GM21447 (cell line): ENCODE measurements at regions not wholly inside any gene's neighbourhood (a gene's known extent, or its start where the extent isn't known, plus 50 kb on each side); places are given as distances from the start of the nearest gene placed in this dataset.
"Not testable (repeated sequence)": the region's sequence is repeated elsewhere in the genome, so short reads cannot be mapped to it uniquely, and the experiment has no call there.

ENCODE experiments used
- ATAC-seq: cut with Tn5 transposase; IDR thresholded peaks from one replicate; pipeline ENCODE4 v1.9.1; 2021; ENCODE audit not compliant: unreplicated experiment

DNA sequence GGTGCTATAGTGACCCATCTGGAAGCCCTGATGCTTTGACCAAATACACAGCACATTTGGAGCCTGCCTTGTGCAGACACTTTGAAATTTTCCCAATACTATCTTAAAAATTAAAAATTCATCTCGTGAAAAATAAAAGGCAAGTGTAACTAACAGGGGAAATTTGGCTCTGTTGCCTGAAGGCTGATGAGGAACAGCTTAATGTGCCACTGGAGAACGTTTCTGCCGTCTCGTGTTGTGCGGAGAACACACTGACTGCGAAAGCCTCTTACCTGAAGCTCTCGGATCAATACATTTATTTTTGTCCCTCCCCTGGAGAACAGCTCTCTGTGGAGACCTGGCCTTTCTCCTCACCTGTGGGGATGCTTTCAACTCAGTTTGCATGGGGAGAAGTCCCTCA, 77.2 kb upstream of the CHST15 start:
- ATAC-seq, result no peak

DNA sequence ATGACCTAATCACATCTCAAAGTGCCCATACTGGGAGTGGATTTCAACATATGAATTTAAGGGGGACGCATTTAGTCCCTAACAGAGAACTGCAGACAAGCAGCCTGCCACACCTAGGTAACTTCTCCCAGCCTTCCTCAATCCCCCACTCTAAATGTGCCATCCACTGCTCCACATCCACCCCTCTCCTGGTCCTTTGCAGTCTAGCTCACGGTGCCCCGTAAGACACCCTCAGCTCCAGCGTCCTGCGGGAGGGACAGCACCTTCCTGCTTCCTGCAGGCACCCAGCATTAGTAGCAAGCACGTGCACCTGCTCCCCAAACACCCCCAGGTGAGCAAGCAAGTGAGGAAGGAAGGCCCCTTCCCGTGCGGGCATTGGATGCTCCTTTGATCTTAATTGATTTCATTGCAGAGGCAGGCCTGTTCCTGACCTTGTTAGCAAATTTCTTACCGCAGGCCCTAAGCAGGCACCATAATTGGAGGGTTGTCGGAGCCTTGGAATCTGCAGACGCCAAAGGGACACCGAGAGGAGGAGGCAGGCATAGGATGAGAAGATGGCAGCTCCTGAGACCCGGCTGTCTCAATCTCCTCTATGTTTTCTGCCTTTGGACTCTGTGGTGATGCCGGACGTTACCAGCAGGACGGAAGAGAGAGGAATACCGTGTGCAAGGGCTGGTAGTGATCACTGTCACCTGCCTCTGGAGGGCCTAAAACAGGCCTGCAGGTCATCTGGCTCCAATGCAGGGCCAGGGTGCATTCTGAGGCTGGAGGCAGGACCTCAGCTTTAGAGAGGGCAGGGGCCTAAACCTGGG, 75.8 kb upstream of the CHST15 start:
- ATAC-seq, result no peak

DNA sequence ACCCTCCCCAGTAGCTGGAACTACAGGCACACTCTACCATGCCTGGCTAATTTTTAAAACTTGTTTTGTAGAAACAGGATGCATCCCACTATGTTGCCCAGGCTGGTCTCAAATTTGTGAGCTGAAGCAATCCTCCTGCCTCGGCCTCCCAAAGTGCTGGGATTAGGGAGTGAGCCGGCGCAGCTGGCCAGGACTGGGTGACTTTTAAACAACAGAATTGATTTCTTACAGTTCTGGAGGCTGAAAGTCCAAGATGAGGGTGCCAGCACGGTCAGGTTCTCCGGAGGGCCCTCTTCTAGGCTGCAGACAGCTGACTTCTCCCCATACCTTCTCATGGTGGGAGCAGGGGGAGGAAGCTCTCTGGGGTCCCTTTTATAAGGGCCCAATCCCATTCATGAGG, 75.2 kb upstream of the CHST15 start:
- ATAC-seq, result no peak

DNA sequence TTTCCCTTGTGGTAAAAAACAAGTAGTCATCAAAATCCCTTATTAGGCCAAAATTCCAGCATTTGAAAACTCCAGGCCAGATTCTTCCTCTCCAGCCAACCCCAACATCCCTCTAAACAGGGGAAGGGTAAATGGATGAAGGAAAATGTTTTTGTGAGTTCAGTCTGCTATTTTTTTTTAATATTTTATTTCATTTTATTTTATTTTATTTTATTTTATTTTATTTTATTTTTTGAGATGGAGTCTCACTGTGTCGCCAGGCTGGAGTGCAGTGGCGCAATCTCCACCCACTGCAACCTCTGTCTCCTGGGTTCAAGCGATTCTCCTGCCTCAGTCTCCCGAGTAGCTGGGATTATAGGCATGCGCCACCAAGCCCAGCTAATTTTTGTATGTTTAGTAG, 74.5 kb upstream of the CHST15 start:
- not testable (repeated sequence) for ATAC-seq

DNA sequence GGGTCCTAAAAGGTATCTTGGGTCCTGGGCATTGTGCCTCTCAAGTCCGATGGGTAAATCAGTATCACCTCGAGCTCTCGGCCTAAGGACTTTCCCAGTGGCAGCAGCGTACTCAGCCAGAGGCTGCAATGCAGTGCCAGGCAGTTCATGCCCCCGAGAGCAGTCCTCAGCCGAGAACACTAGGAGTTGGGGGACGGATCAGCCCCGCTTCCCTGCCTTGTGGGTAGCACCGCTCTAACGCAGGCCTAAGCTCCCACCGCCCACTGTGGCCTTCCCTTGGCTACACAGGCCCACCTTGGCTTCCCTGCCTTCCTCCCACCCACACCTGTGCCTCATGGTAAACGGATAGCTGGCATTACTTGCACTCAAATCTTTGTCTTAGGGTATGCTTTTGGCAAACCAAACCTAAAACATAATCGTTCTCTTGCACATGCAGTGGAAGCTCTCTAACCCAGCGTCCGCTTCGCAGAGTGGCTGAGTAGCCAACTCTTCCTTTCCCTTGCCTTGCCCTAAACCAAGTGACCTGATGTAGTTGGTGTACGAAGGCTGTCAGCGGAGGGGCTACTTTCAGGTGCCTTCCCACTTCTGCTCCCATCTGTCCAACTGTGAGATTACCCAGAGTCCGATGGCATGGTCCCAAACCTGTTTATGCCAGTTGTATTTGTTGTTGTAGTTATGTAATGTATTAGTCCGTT, 73.2 kb upstream of the CHST15 start:
- ATAC-seq, result no peak

DNA sequence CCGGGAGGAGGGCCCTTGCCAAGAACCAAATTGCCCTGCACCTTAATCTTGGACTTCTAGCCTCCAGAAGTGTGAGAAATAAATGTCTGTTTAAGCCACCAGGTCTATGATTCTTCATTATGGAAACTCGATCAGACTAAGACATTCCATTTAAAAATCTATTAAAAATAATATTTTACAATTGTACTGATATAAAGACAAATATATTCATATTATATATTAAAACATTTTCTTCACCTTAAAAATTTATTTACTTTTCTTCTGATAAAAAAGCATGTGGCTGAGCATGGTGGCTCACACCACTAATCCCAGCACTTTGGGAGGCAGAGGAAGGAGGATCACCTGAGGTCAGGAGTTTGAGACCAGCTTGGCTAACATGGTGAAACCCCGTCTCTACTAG, 72.4 kb upstream of the CHST15 start:
- no peak for ATAC-seq

DNA sequence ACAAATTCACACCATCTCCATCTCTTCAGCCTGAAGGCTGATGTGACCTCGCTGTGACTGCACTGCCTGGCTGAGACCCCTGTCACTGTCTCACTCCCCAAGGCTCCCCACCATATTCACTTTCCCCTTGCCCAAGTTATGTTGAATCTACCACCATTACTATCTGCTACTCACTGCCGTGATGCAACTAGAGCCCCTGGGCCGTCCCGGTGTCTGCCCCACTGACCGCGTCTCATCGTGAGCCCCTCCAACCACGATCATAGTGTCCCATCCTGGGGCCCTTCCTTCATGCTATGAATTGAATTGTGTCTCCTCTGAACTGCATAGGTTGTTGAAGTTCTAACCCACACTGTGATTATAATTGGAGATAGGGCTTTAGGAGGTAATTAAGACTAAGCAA, 71.9 kb upstream of the CHST15 start:
- no peak for ATAC-seq

DNA sequence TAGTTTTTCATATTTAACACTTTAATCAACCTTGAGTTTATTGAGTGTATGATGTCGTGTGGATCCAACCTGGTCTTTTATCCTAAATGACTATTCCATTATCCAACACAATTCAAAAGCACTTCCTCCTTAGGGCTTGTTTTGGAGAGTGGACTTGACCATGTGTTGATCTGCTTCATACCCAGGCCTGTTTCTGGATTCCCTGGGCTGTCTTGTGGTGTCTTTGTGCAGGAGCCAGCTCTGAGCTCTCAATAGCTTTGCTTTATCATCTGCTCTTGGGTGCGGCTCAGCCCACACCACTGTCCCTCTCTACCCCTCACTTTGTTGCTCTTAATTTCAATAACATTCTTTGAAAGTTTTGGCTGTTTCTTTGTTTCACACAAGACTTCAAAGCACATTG, 70.9 kb upstream of the CHST15 start:
- ATAC-seq, result no peak

DNA sequence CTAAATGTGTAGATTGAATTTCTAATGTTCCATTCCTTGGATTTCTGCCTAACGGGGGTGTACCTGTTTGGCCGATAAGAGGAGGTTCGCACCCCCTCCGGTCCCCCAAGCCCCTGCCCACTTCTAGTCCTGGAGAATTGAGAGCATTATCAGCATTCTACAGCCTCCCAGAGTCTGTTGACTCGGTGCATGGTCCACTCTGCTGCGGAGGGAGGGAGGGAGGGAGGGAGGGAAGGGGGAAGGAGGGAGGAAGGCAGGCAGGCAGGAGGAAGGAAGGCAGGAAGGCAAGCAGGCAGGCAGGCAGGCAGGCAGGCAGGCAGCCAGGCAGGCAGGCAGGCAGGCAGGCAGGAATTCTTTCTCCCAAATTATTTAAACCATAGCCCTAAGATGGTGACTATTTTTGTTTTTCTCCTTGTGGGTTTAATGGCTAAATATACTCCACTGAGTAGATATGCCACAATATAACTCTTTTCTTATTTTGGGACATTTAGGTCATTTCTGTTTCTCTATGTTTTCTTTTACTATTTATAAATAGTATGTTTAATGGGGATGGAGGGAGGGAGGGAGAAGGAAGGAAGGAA, 69.5 kb upstream of the CHST15 start:
- ATAC-seq, result no peak

DNA sequence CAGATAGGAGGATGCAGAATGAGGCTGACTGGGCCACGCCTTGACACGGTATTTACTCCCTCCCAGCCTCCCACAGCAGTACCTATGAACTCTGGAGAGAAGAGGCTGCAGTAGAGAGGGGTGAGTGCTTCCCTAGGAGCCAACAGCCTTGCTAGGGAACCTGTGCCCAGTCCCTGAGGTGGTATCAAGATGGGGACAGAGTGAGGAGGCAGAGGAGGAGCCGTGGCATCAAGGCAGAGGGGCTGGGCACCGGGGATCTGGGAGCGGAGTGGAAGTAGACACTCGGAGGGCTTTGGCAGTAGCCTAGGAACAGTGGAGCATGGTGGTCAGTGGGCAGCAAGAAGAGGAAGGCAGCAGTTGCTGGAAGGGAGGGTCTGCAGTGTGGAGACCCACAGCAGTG, 68.7 kb upstream of the CHST15 start:
- ATAC-seq, result no peak

DNA sequence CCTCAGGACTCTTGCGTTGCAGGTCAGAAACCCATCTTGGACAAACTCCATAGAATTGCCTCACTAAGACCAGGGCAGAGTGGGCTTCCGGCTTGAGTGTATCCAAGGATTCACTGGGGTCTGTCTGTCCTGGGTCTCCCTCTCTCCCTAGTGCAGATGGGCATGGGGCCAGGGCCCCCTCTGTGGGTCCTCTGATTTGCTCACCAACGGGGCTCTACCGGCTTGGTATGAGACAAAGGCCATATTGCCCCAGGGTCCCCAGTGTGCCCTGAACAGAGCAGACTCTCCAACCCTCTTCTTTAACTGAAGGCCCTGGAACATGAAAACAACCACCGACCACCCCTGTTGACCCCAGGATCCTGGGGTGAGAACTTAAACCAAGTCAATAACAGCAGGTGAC, 68.2 kb upstream of the CHST15 start:
- no peak for ATAC-seq

DNA sequence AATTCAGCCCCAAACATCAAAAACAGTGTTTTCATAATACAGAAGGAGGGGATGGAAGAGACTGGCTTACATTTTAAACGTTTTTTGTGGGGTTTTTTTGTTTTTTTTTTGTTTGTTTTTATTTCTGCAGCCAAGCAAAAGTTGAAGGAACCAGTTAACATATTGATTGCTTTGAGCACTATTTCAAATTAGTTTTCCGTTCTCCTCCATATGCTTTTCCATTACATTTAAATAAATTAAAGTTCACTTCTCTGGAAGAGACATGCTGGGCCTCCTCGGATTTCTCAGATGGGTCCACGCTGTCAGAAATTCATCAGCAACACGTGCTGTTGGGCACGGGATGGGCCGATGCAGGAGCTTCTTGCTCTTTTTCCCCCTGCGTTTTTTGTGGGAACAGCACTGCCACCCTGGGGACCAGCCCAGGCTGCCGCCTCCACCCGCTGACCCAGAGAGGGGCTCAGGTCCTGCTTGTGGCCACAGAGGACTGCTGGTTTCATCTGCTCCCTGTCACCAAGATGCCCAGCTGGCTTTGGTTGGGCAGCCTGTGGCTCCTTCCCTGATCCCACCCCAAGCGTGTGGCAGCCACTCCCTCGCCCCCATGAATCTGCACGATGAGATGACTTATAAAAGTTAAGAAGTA, 67.7 kb upstream of the CHST15 start:
- no peak for ATAC-seq

DNA sequence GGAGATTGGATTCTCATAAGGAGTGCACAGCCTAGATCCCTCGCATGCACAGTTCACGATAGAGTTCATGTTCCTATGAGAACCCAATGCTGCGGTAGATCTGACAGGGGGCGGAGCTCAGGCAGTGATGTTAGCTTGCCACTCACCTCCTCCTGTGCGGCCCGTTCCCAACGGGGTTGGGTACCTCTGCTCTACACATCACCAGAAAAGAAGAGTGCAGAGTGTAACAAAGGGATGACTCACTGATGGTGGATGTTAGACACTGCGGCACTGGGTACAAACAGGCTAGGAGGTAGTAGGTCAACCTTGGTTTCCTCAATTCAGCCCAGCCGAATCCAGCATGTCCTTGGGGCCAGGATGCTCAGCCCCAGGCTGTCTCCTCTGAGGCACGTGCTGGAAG, 66.8 kb upstream of the CHST15 start:
- ATAC-seq, result no peak

DNA sequence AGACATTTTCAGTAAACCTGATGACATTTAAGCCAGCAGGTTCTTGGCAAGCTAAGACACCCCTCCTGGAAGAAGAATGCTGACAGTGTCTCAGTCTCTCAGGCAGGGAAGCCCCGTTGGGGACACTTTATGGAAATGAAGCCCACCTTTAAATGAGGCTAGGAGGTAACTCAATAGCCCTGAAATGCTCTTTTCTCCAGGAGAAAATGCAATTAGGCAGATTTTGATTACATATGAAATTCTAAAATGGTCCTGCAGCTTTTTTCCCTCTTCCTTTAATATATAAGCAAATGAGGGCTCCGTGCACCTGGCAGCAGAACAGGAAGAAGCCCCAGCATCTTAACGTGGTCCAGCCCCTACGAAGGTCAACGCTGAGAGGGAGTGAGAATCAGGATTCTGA, 65.8 kb upstream of the CHST15 start:
- ATAC-seq, result no peak

DNA sequence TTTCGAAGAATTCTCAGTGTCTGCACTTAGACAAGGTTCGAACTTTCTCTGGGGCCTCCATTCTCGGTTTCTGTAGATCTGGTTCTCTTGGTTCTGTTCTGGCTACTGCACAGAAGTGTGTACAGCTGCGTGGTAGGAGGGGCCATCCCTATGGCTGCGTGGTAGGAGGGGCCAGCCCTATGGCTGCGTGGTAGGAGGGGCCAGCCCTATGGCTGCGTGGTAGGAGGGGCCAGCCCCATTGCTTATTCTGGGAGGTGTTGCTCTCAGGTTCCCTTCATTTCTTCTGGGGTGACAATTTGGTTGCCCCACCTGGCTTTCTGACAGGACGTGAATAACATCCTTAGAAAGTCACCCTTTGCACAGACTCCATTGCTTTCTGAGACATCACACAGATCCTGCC, 65.2 kb upstream of the CHST15 start:
- no peak for ATAC-seq

DNA sequence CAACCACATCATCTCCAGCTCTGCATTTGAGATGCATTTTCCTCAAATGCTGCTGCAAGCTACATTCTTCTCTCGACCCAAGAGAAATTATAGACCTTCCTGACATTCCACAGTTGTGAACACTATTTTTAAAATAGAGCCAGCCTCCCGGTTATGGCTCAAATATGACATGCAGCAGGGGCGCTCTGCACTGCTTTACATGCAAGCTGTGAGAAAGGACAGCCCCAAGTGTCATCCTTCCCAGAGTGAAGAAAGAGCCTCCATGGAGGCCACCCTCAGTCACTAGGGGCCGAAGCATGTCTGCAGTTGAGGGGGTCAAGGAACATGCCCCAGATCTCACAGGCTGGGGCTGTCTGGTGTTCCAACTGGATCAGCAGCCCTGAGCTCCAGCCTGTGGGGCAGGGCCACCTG, 63.9 kb upstream of the CHST15 start:
- no peak for ATAC-seq

DNA sequence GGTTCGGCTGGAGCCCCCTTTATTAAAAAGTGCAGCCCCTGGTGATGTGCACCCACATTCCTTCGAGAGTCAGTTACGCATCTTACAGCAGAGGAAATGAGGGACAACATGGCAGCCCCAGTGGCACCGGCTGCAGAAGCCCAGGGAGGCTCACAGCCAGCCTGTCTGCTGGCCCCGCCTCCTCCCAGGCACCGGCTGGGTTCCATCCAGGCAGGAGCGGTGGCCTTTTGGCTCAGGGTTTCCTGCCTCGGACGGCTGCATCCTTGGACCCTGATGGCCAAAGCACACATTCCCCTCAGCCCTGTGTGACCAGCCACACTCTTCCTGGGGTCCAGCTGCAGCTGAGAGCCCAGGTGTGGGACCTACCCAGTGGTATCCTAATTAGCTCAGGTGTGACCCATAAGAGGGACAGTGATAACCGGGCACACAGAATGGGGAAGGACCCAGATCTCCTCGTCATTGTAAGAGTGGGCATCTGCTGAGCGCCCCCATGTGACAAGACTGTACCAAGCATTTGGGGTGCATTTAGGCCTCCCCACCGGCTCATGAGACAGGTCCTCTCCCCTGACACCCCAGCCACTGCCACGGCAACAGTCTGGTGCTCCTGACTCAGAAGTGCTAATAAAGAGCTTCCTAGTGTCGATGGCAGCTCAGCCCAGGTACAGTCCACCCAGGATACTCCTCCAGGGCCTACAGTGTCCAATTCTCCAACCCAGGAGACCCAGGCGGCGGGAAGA, 63.3 kb upstream of the CHST15 start:
- ATAC-seq, result no peak

DNA sequence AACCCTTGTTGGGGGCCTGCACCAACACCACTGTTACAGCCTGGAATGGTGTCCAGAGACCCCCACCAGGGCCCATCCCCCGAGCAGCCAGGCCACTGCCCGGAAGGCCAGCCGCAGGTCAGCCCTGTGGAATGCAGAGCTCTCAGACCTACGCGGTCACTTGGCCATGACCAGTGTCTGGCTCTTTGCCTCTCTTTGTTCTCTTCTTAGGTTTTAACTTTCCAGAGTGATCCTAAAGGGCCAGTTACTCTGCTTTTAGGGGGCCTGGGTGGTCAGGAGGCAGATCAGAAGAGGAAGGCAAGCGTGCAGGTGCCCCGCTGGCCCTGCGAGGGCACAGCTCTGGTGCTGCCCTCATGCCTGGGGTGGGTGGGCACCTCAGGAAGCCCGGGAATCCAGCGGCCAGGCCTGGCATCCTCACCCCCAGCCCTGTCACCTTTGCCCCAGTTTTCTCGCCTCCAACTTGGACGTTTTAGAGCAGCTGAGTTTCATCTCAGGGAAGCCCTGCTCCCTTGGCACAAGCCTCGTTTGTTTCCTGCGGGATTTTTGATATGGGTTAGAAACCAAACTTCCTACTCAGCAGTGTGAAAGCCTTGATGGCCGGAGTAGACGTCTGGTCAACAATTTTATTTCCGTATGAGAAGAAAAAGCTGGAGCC, 62.5 kb upstream of the CHST15 start:
- no peak for ATAC-seq

DNA sequence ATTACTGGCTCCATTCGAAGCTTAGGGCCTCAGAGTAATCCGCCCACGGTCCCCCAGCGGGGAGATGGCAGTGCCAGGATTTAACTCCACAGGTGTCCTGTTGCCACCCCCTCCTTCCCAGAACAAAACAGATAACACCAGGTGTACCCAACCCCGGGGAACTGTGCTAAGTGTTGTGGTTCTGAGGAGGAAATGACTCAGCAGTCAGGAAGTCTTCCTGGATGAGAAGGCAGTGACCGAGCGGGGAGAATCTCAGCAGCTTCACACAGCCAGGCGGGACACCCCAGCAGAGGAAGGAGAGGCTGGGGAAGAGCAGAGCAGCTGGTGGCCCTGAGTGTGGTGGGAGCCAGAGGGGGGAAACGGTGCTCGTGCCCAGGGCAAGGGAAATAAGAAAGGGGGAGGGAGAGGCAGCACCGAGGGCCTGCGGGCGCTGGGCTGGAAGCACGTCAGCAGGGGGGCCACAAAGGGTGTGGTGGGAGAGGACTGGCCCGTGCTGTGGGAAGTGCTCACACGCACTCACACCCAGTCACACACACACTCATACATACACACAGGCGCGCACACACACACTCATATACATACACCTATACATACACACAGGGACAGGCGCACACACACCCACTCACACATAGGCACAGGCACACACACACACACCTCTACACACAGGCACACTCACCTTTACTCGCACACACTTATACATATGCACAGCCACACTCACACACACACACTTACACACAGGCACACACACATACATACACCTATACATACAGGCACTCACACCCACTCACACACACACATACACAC, 59.8 kb upstream of the CHST15 start:
- peak; percentile 77 for ATAC-seq
